H9 (cell line): ENCODE measurements at regions not wholly inside any gene's neighbourhood (a gene's known extent, or its start where the extent isn't known, plus 50 kb on each side); places are given as distances from the start of the nearest gene placed in this dataset.

Source experiments
- DNase-seq: peaks from one replicate; pipeline ENCODE4 v3.0.0-alpha.2; 2017
- H2AFZ ChIP-seq: one replicate; pipeline ENCODE4 v1.6.1; 2013; ENCODE audit warnings: mild to moderate bottlenecking, low read length, control low read depth, moderate library complexity
- H2AK5ac ChIP-seq: 2 replicates; pipeline ENCODE4 v1.6.1; 2013; ENCODE audit warnings: low read length, control low read depth, mixed read lengths; ENCODE audit not compliant: insufficient read length
- H2BK120ac ChIP-seq: one replicate; pipeline ENCODE4 v1.6.1; 2013; ENCODE audit warnings: low read depth, mild to moderate bottlenecking, low read length, control low read depth, inconsistent platforms; ENCODE audit not compliant: poor library complexity, severe bottlenecking
- H2BK12ac ChIP-seq: 2 replicates; pipeline ENCODE4 v1.6.1; 2013; ENCODE audit warnings: low read length, control low read depth, mixed read lengths, low read depth; ENCODE audit not compliant: insufficient read length
- H2BK15ac ChIP-seq: 2 replicates; pipeline ENCODE4 v1.6.1; 2013; ENCODE audit warnings: low read depth, low read length, control low read depth
- H2BK20ac ChIP-seq: one replicate; pipeline ENCODE4 v1.6.1; 2013; ENCODE audit warnings: low read depth, mild to moderate bottlenecking, low read length, control low read depth, inconsistent platforms; ENCODE audit not compliant: poor library complexity, severe bottlenecking
- H2BK5ac ChIP-seq: 2 replicates; pipeline ENCODE4 v1.6.1; 2013; ENCODE audit warnings: low read length, control low read depth, mixed read lengths; ENCODE audit not compliant: insufficient read length
- H3K14ac ChIP-seq: 2 replicates; pipeline ENCODE4 v1.6.1; 2013; ENCODE audit warnings: low read length, control low read depth; ENCODE audit not compliant: insufficient read depth
- H3K18ac ChIP-seq: 2 replicates; pipeline ENCODE4 v1.6.1; 2013; ENCODE audit warnings: low read depth, mild to moderate bottlenecking, mixed read lengths, low read length, control low read depth; ENCODE audit not compliant: insufficient read length
- H3K23ac ChIP-seq: 2 replicates; pipeline ENCODE4 v1.6.1; 2013; ENCODE audit warnings: low read length, control low read depth, mixed read lengths, low read depth; ENCODE audit not compliant: insufficient read length
- H3K23me2 ChIP-seq: 2 replicates; pipeline ENCODE4 v1.6.1; 2013; ENCODE audit warnings: low read depth, mild to moderate bottlenecking, mixed read lengths, low read length, control low read depth; ENCODE audit not compliant: insufficient read length, poor library complexity, severe bottlenecking
- H3K27ac ChIP-seq: 2 replicates; pipeline ENCODE4 v1.5.1; 2013; ENCODE audit warnings: low read length, control low read depth, mixed read lengths, low read depth; ENCODE audit not compliant: insufficient read length
- H3K27me3 ChIP-seq: 2 replicates; pipeline ENCODE4 v1.6.1; 2013; ENCODE audit warnings: low read length, control low read depth, inconsistent platforms; ENCODE audit not compliant: insufficient read depth
- H3K4ac ChIP-seq: 2 replicates; pipeline ENCODE4 v1.6.1; 2013; ENCODE audit warnings: low read depth, mild to moderate bottlenecking, control low read depth, inconsistent platforms, low read length, moderate library complexity
- H3K4me1 ChIP-seq: 2 replicates; pipeline ENCODE4 v1.6.1; 2013; ENCODE audit warnings: low read length, control low read depth, inconsistent platforms; ENCODE audit not compliant: insufficient read depth
- H3K4me2 ChIP-seq: 2 replicates; pipeline ENCODE4 v1.6.1; 2013; ENCODE audit warnings: low read length, control low read depth, mixed read lengths; ENCODE audit not compliant: insufficient read length, insufficient read depth
- H3K56ac ChIP-seq: 2 replicates; pipeline ENCODE4 v1.6.1; 2013; ENCODE audit warnings: low read depth, mild to moderate bottlenecking, mixed read lengths, low read length, control low read depth; ENCODE audit not compliant: insufficient read length
- H3K79me1 ChIP-seq: 2 replicates; pipeline ENCODE4 v1.6.1; 2013; ENCODE audit warnings: low read depth, mild to moderate bottlenecking, moderate library complexity, low read length, control low read depth, inconsistent platforms; ENCODE audit not compliant: insufficient read depth, poor library complexity, severe bottlenecking
- H3K79me2 ChIP-seq: 2 replicates; pipeline ENCODE4 v1.6.1; 2013; ENCODE audit warnings: low read length, control low read depth, inconsistent platforms; ENCODE audit not compliant: insufficient read depth
- H3K9ac ChIP-seq: 2 replicates; pipeline ENCODE4 v1.6.1; 2013; ENCODE audit warnings: low read length, control low read depth, mixed read lengths; ENCODE audit not compliant: insufficient read length; ENCODE audit errors: extremely low read depth
- H3K9me3 ChIP-seq: one replicate; pipeline ENCODE4 v1.6.1; 2013; ENCODE audit warnings: low read depth, low read length, inconsistent platforms; ENCODE audit not compliant: control insufficient read depth
- H3T11ph ChIP-seq: one replicate; pipeline ENCODE4 v1.6.1; 2013; ENCODE audit warnings: mild to moderate bottlenecking, low read length, control low read depth, inconsistent platforms
- H4K20me1 ChIP-seq: one replicate; pipeline ENCODE4 v1.6.1; 2013; ENCODE audit not compliant: control insufficient read depth, insufficient read length, insufficient read depth
- H4K5ac ChIP-seq: 2 replicates; pipeline ENCODE4 v1.6.1; 2013; ENCODE audit warnings: low read depth, mild to moderate bottlenecking, mixed read lengths, low read length, control low read depth; ENCODE audit not compliant: insufficient read length
- H4K8ac ChIP-seq: replicated peaks from 2 replicates; pipeline ENCODE4 v1.6.1; 2013; ENCODE audit warnings: low read length, control low read depth, mixed read lengths, low read depth; ENCODE audit not compliant: insufficient read length
- H4K91ac ChIP-seq: 2 replicates; pipeline ENCODE4 v1.6.1; 2013; ENCODE audit warnings: low read depth, mild to moderate bottlenecking, moderate library complexity, mixed read lengths, low read length, control low read depth; ENCODE audit not compliant: insufficient read length
- H3K27ac Mint-ChIP-seq, 3 experiments: 2 replicates in 2 of 3; 3 replicates in 1 of 3; pipeline ENCODE4 v1.8.0; 2020 to 2021; ENCODE audit warnings: mixed read lengths in 3 of 3, mild to moderate bottlenecking in 1 of 3, moderate library complexity in 1 of 3
- H3K27me3 Mint-ChIP-seq: 2 replicates; pipeline ENCODE4 v1.8.0; 2021; ENCODE audit warnings: low read depth, mild to moderate bottlenecking, moderate library complexity, mixed read lengths
- H3K36me3 Mint-ChIP-seq, 3 experiments: 2 replicates in 2 of 3; 3 replicates in 1 of 3; pipeline ENCODE4 v1.8.0; 2020 to 2021; ENCODE audit warnings: low read depth in 3 of 3, mixed read lengths in 3 of 3; ENCODE audit not compliant: insufficient read depth in 1 of 3
- H3K4me1 Mint-ChIP-seq, 2 experiments: 2 replicates each; pipeline ENCODE4 v1.8.0; 2020; ENCODE audit warnings: mixed read lengths in 2 of 2
- H3K4me3 Mint-ChIP-seq, 2 experiments: 2 replicates in 1 of 2; 3 replicates in 1 of 2; pipeline ENCODE4 v1.8.0; 2020 to 2021; ENCODE audit warnings: mild to moderate bottlenecking in 2 of 2, mixed read lengths in 2 of 2, moderate library complexity in 1 of 2
- H3K9me3 Mint-ChIP-seq, 2 experiments: 2 replicates in 1 of 2; 3 replicates in 1 of 2; pipeline ENCODE4 v1.8.0; 2020; ENCODE audit warnings: mild to moderate bottlenecking in 2 of 2, mixed read lengths in 2 of 2, moderate library complexity in 1 of 2
- WGBS: extraction: QIAGEN DNeasy Blood & Tissue Kit; methylation state at CpG from one replicate; pipeline ENCODE4 v1.1.7; 2013; ENCODE audit warnings: missing lambda C conversion rate, low lambda C conversion rate, mixed read lengths; ENCODE audit not compliant: insufficient read length; ENCODE audit errors: extremely low coverage; 5-methylcytosine and 5-hydroxymethylcytosine counted together
- TF ChIP-seq, protein P1 (sequence below): fragments of 200-600 bp; sonication (generic); conservative IDR thresholded peaks from 3 replicates; pipeline ENCODE4 v1.8.0; 2021; ENCODE audit warnings: antibody characterized with exemption, mild to moderate bottlenecking

DNA sequence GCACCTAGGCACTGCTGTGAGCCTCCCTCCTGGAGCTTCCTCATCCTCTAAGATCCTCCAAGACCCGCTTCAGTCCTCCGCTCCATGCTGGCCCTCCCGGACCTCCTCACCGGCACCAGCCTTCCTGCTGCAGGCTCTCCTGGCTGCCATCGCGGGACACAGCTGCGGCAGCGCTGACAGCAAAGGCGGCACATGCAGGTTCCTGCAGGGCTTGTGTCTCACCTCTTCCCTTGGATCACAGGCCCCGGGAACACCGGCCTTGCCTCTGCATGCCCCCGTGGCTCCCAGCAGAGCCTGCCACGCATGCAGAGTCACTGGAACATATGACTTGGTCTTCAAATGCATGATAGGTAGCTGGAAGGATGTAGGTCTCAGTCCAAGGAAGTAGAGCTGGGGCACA lies 67.2 kb downstream of the PTGR3 start:
- Histone ChIP-seq H4K5ac (no peak overlapping the region), H2BK5ac (no peak overlapping the region)
- H3K27ac Mint-ChIP-seq = no peak overlapping the region

More for the DNA sequence above, 67.2 kb downstream of the PTGR3 start:
- Histone ChIP-seq H3K9ac (no peak overlapping the region), H2BK120ac (no peak overlapping the region), H3T11ph (no peak overlapping the region), H2BK20ac (no peak overlapping the region), H4K20me1 (no peaks in the 10 kb centered on the region), H3K23me2 (no peaks in the 10 kb centered on the region), H3K79me2 (no peaks in the 10 kb centered on the region), H3K27me3 (no peaks in the 10 kb centered on the region), H4K8ac (no peak overlapping the region), H3K4ac (no peak overlapping the region), H2BK15ac (no peak overlapping the region), H3K4me1 (no peaks in the 10 kb centered on the region), H3K27ac (no peak overlapping the region), H3K56ac (no peak overlapping the region), H3K4me2 (no peak overlapping the region), H3K79me1 (no peaks in the 10 kb centered on the region), H3K18ac (no peak overlapping the region), H3K9me3 (no peaks in the 10 kb centered on the region), H2BK12ac (no peak overlapping the region), H3K14ac (no peak overlapping the region), H2AFZ (no peak overlapping the region), H3K23ac (no peak overlapping the region), H4K91ac (no peak overlapping the region), H2AK5ac (no peak overlapping the region)
- Mint-ChIP-seq H3K9me3 (peaks cover 20 to 24% of the 10 kb centered on the region in 2 experiments), H3K4me1 (no peaks in the 10 kb centered on the region), H3K36me3 (peaks cover 5 to 14% (median 6%) of the 10 kb centered on the region in 3 experiments; a peak in 5 of 7 replicates), H3K27me3 (peaks cover 8% of the 10 kb centered on the region), H3K4me3 (no peak overlapping the region)
- TF ChIP-seq, protein P1, sequence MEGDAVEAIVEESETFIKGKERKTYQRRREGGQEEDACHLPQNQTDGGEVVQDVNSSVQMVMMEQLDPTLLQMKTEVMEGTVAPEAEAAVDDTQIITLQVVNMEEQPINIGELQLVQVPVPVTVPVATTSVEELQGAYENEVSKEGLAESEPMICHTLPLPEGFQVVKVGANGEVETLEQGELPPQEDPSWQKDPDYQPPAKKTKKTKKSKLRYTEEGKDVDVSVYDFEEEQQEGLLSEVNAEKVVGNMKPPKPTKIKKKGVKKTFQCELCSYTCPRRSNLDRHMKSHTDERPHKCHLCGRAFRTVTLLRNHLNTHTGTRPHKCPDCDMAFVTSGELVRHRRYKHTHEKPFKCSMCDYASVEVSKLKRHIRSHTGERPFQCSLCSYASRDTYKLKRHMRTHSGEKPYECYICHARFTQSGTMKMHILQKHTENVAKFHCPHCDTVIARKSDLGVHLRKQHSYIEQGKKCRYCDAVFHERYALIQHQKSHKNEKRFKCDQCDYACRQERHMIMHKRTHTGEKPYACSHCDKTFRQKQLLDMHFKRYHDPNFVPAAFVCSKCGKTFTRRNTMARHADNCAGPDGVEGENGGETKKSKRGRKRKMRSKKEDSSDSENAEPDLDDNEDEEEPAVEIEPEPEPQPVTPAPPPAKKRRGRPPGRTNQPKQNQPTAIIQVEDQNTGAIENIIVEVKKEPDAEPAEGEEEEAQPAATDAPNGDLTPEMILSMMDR = no peak
- no peak for DNase-seq
- no CpG with 5 or more reads among the region's 13 CpGs for WGBS
